ENCODE measurements at regions not wholly inside any gene's neighbourhood (a gene's known extent, or its start where the extent isn't known, plus 50 kb on each side); places are given as distances from the start of the nearest gene placed in this dataset.

GRCh38 chr1:83689921-83690868 lies 308.7 kb downstream of the TTLL7 start:
- no peak for DNase-seq
- Mint-ChIP-seq H3K27me3 (ENCODE audit: unreplicated experiment) (no peaks in the 10 kb centered on the region), H3K4me1 (ENCODE audit: low read depth, unreplicated experiment) (peaks cover 8% of the 10 kb centered on the region), H3K4me3 (ENCODE audit: low read depth, unreplicated experiment) (no peak overlapping the region), H3K36me3 (ENCODE audit: insufficient read depth, unreplicated experiment) (no peaks in the 10 kb centered on the region), H3K27ac (ENCODE audit: unreplicated experiment) (no peak overlapping the region), H3K9me3 (ENCODE audit: low read depth, unreplicated experiment) (peaks cover 4% of the 10 kb centered on the region)
- CTCF ChIA-PET: interaction anchor here (0.6 kb wide), 1 partner anchor 264 kb away, joined by 5 read pairs; no protein-coding TSS in a partner anchor
- no peak for TF ChIP-seq CTCF (IDR thresholded peaks at IDR 0.05; ENCODE audit: unreplicated experiment)
- BruUV-seq (replicated peaks): no TSS peak
- intact Hi-C loops (cut with micrococcal nuclease; ENCODE audit: unreplicated experiment): no loop called here

DNA sequence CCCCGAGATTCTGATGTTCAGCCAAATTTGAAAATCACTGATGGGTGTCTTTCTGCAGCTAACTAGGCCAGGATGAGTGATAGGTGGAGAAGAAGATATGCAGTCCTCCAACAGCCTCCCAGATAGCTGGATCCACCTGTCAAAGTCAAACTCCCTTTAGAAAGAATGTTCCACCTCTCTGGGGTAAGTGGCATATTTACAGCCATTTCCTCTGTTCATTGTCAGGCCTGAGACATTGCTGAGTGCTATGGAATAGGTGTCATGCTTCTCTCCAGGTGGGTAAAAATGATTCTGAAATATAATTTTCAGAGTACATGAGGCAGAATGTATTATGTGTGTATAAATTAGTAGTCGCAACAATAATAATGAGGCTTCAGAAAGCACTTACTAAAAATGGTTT lies 316.8 kb downstream of the TTLL7 start:
- no peak for TF ChIP-seq CTCF (IDR thresholded peaks at IDR 0.05; ENCODE audit: unreplicated experiment)
- no peaks in the 10 kb centered on the region for H3K4me1 Mint-ChIP-seq (ENCODE audit: low read depth, unreplicated experiment)
- no peaks in the 10 kb centered on the region for H3K27me3 Mint-ChIP-seq (ENCODE audit: unreplicated experiment)
- CTCF ChIA-PET: no interaction called here
- no TSS peak for BruUV-seq (replicated peaks)
- intact Hi-C loops (cut with micrococcal nuclease; ENCODE audit: unreplicated experiment): no loop called here
- H3K27ac Mint-ChIP-seq (ENCODE audit: unreplicated experiment): no peak overlapping the region
- H3K4me3 Mint-ChIP-seq (ENCODE audit: low read depth, unreplicated experiment): no peak overlapping the region
- H3K9me3 Mint-ChIP-seq (ENCODE audit: low read depth, unreplicated experiment): no peaks in the 10 kb centered on the region
- DNase-seq: no peak
- H3K36me3 Mint-ChIP-seq (ENCODE audit: insufficient read depth, unreplicated experiment): no peaks in the 10 kb centered on the region

- Mint-ChIP-seq H3K9me3 (ENCODE audit: low read depth, unreplicated experiment) (peaks cover 4% of the 10 kb centered on the region), H3K27ac (ENCODE audit: unreplicated experiment) (no peak overlapping the region), H3K27me3 (ENCODE audit: unreplicated experiment) (no peaks in the 10 kb centered on the region), H3K4me3 (ENCODE audit: low read depth, unreplicated experiment) (no peak overlapping the region), H3K36me3 (ENCODE audit: insufficient read depth, unreplicated experiment) (no peaks in the 10 kb centered on the region), H3K4me1 (ENCODE audit: low read depth, unreplicated experiment) (no peaks in the 10 kb centered on the region)
- no peak for DNase-seq
- no peak for TF ChIP-seq CTCF (IDR thresholded peaks at IDR 0.05; ENCODE audit: unreplicated experiment)
- intact Hi-C loops (cut with micrococcal nuclease; ENCODE audit: unreplicated experiment): no loop called here
- CTCF ChIA-PET: no interaction called here
- no TSS peak for BruUV-seq (replicated peaks)
Measured at GRCh38 chr1:83676106-83676505, 322.8 kb downstream of the TTLL7 start.

DNA sequence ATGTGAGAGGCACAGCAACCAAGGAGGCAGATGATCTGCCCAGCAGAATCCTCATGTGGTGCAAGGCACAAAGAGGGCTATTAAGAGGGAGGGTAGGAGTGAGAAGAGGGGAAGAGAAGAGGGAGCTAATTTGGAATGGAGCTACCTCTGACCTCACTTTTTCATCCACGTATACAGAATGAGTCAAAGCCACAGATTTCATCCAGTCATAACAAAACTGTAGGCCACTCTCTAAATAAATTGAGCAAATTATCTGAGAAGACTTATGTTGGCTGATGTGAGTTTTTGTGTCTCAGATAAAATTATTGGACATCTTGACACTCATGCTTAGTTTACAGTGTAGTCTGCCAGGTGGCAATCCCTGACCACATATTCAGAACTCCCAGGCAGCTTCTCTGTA lies 325.6 kb downstream of the TTLL7 start:
- H3K4me1 Mint-ChIP-seq (ENCODE audit: low read depth, unreplicated experiment): no peaks in the 10 kb centered on the region

More for the DNA sequence above, 325.6 kb downstream of the TTLL7 start:
- H3K36me3 Mint-ChIP-seq (ENCODE audit: insufficient read depth, unreplicated experiment): no peaks in the 10 kb centered on the region
- CTCF ChIA-PET: no interaction called here
- peaks cover 7% of the 10 kb centered on the region for H3K9me3 Mint-ChIP-seq (ENCODE audit: low read depth, unreplicated experiment)
- no peak for DNase-seq
- H3K4me3 Mint-ChIP-seq (ENCODE audit: low read depth, unreplicated experiment): no peak overlapping the region
- BruUV-seq (replicated peaks): no TSS peak
- intact Hi-C loops (cut with micrococcal nuclease; ENCODE audit: unreplicated experiment): no loop called here
- H3K27me3 Mint-ChIP-seq (ENCODE audit: unreplicated experiment): no peaks in the 10 kb centered on the region
- TF ChIP-seq CTCF (IDR thresholded peaks at IDR 0.05; ENCODE audit: unreplicated experiment): no peak
- H3K27ac Mint-ChIP-seq (ENCODE audit: unreplicated experiment): no peak overlapping the region
